RCC 7860 (cell line): ENCODE measurements at regions not wholly inside any gene's neighbourhood (a gene's known extent, or its start where the extent isn't known, plus 50 kb on each side); places are given as distances from the start of the nearest gene placed in this dataset.
A peak's percentile ranks its signal among the peaks of the same experiment; 100 is the strongest.

ENCODE experiments used
- DNase-seq: peaks from one replicate; pipeline ENCODE4 v3.0.0-alpha.2; 2015; ENCODE audit warnings: low spot score
- FAIRE-seq: peaks from 2 replicates; lab custom pipeline; 2012; peaks lifted over from hg19 to GRCh38; lab: Jason Lieb, UNC

GRCh38 chr9:16092142-16093091 lies 539.6 kb downstream of the CCDC171 start:
- no peak for DNase-seq
- FAIRE-seq = no peak

DNA sequence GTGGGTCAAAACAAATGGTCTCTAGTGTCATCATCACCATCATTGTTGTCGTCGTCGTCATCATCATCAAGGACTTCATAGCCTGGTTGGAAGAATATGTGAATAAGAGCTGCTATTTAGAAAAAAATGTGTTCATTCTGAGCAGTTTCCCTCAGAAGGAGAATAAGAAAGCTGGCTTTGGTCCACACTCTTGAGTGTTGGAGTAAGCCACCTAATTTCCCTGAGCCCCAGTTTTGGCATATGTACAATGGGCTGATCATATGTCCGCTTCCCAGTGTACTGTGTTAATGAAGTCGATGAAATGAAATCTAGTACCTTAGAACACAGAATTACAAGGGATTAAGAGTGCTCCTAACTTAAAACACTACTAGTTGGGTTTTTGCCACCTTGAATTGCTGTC lies 545.5 kb downstream of the CCDC171 start:
- no peak for DNase-seq

GRCh38 chr9:16099732-16100536 lies 547.1 kb downstream of the CCDC171 start:
- FAIRE-seq (no peak), DNase-seq (no peak)

More for the DNA sequence above, 545.5 kb downstream of the CCDC171 start:
- no peak for FAIRE-seq

DNA sequence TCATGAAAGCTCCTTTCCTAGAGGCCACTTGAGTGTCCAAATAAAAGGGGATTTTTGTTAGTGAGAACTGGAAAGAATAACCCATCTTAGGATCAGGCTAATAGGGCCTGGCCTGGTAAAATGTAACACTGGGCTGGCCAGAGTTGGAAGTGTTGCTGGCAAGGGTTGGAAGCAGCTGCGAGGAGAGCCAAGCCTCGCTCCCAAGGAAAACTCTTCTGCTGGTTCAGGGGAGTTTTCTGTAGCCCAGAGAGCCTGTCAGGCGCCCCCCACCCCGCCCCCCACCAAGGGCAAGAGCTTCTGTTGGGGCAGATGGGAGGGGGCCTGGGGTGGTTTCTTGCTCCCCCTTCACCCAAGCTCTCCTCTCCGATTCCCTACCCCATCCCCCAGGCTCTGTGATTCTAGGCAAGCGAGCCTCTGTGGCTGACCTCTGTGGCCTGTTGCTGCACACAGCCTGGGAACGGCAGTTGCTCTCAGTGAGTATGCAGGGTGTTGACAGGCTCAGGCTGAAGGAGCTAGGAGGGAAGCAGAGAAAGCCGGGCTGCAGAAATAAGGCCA lies 547.8 kb downstream of the CCDC171 start:
- no peak for DNase-seq
- no peak for FAIRE-seq

DNA sequence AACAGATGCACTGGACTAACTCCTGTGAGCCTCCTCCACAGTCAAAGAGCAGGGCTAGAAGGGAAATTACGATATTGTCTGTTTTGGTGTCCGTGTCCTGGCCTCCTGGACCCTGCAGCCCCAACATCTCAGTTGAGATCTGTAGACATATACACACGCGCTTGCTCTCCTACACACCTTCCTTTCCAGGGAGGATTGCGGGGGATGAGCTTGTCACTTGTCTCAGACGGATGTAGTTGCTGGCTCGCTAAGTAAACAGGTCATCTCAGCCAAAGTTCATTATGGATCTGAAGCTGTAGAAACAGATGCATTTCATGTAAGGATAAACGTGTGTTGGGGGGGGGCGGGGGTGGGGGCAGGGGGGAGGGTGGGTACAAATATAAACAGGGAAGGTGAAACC lies 549.3 kb downstream of the CCDC171 start:
- no peak for DNase-seq
- FAIRE-seq = no peak

DNA sequence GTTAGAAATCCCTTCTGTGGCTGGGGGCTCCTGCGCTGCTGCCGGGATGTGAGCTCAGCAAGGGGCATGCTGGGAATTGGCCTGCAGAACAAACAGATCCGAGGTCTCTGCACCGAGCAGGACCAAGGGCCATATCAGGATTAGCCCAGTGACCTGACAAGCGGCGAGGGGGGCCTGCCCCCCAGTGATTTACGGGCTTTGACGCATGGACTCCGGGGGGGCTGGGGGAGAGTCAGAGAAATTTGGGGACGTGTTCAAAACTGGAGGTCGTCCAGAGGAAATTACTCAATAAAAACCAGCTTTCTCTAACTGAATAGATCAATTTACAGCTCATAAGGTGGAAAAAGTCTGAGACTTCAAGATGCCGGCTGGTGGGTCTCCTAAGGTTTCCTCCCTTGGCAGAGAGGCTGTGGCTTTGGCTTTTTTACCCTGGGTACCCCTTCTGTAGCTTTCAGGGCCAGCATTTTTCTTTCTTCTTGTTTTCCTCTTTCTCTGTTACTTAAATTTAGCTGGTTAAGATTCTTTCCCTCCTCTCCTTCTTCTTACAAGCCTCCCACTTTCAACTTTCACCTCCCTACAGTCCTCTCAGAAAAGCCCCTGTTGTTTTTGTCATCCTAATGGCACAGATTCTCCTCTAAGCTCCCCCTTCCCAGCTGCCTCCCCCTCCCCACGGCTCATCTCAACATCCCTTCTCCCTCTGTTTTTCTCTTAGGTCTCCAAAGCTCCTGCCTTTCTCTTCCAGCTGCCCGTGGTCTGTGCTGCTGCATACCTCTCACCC lies 551.0 kb downstream of the CCDC171 start:
- FAIRE-seq = no peak
- DNase-seq = no peak

DNA sequence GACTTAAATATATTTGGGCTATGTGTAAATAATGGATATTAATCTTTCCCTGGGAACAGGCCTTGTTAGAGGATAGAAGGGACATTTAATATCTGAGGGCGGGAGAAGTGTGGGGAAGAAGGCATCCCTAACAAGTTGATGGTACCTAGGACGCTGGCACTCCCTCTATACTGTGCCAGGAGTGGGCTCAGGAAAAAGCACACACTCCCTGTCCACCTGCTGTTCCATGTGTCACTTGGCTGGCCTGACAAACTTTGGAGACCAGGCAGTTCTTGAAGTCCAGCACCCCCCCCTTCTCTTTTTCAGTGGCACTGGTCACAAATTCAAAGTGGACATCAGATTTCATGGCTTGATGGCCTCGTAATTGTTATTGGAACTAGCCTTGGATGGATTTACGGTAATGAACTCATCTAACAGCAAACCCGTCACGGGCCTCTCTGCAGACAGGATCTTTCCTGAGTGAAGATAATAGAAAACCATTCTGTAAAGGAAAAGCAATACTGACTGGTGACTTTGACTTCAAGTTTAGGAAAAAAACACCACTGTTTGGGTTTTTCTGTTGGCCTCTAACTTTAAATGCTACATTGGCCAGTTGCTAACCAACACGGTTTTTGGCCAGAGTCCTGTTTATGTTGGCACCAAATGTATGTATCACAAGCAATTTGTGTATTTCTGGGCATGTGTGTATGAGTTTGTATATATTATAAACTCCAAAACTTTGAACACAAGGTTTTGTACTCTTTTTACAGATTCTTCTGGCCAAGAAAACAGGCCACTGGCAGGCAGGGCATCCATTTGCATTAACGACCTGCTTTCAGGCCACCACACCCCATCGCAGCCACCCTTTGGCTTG lies 552.6 kb downstream of the CCDC171 start:
- DNase-seq = no peak
- FAIRE-seq = no peak

GRCh38 chr9:16106021-16106571 lies 553.3 kb downstream of the CCDC171 start:
- DNase-seq = no peak
- FAIRE-seq = no peak

DNA sequence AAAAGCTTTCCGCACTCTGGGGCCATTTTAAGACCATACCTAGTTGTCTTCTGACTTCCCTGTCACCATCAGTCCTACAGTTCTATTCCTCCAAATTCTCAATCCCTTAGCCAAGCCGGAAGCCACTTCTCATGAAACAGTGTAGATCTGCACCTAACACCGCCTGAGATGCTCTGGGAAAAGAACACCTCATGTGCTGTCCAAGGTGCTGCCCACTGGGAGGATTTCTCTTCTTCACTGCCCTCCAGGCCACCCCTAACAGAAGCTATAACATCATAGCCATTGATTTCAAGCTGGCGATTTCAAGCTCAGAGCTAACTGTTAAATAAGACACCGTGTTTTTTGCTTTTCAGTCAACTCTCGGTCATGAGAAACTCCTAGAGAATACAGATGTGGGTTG lies 559.3 kb downstream of the CCDC171 start:
- FAIRE-seq = no peak

DNA sequence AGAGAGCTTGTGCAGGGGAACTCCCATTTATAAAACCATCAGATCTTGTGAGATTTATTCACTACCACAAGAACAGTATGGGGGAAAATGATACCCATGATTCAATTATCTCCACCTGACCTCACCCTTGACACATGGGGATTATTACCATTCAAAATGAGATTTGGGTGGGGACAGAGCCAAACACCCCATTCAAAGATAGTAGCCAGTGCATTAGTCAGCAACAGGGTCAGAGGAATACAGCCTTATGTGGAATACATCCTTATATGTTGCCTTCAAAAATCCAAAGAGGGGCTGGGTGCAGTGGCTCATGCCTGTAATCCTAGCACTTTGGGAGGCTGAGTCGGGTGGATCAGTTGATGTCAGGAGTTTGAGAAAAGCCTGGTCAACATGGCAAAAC lies 563.2 kb downstream of the CCDC171 start:
- DNase-seq (no peak), FAIRE-seq (no peak)

More for the DNA sequence above, 559.3 kb downstream of the CCDC171 start:
- no peak for DNase-seq

- DNase-seq = no peak
- FAIRE-seq = no peak
Observed at GRCh38 chr9:16118043-16118442, 565.2 kb downstream of the CCDC171 start.

DNA sequence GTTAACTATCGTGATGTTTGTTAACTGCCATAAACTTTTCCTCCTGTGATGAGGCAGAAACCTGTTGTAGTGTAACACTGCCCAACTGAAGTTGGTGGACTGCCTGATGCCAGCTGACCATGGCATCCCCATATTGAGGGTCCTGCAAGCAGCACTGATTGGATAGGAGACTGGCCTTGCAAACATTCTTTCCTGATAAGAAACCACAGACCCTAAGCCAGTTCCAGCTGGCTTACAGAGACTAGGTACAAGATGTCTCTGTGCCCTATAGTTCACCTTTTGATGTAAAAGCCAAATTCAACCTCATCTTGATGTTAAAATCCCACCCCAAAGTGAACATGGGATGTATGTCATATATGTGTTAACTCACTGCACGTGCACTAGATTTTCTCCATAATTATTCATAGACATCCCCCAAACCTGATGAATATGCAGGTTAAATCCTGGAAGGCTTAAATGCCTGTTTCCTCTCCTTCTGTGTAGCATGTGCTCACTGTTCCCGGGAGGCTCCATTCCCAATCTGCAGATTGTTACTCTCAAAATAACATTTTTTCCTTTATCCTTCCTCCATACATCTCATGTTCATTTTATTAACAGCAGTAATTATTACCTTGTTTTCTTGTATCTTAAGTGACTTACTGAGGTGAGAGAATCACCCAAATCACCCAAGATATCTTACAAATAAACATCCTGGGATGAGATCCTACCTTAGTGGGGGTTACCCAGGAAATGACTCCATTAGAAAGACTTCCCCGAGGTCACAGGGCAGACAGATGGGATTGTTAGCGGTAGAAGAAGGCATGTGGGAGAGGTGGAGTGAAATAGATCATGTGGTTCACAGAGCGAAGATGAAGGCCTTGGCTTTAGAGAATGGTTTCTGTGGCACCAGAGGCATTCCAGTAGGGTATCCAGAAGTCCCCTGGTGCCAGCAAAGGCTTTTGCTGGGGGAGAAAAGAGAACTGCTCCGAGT lies 566.7 kb downstream of the CCDC171 start:
- FAIRE-seq (peak; percentile 58), DNase-seq (peak; percentile 74)

DNA sequence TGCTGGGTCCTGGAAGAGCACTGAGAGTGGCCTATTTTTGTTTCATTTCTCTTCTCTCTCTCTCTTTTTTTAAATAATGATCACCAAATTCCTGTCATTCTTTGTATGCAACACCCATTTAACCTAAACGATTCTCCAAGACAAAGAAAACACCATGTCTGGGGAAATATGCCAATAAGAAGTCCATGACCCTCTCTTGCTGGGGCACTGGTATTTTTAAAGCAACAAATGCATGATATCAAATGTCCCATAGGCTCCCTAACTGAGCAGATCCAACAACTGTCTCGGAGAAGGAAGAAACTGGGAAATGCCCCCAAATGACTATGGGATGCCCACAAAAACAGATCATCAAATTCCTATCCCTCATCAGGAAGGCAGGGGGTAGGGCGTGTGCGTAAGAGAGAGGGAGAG lies 567.4 kb downstream of the CCDC171 start:
- no peak for FAIRE-seq
- peak; percentile 44 for DNase-seq

DNA sequence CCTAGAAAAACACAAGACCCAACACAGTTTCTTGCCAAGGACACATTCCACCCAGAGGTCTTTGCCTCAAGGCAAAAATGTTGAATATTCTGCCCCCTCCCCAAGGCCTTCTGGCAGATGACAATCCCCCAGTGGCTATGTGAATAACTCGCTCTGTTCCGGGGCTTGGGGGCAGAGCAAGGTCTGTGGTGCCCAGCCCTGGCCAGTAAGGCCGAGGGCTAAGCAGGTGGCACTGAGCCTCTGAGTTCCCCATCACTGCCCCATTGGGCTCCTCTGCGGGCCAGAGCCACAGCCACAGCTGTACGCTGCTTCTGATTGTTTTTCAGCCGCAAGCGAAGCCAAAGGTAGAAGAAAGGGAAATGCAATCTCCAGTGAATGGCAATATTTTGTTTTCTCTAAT lies 567.9 kb downstream of the CCDC171 start:
- no peak for FAIRE-seq
- DNase-seq = no peak

DNA sequence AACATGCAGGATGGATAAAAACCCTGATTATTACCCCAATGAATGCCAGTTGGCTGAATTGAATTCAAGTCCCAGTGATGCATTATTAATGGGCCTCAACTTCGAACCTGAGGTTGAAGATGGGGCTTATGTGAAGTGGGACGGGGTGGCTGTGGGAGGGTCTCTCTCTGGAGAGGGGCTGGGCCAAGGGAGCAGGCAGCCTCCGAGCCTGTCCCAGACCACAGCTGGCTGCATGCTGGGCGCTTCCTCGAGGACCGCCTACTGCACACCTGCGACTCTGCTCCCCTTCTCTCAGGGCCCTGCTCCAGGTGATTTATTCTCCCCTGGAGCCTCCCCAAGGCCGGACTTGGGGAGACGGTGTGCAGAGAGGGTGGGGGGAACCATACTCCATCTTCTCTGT lies 568.3 kb downstream of the CCDC171 start:
- no peak for DNase-seq
- no peak for FAIRE-seq

DNA sequence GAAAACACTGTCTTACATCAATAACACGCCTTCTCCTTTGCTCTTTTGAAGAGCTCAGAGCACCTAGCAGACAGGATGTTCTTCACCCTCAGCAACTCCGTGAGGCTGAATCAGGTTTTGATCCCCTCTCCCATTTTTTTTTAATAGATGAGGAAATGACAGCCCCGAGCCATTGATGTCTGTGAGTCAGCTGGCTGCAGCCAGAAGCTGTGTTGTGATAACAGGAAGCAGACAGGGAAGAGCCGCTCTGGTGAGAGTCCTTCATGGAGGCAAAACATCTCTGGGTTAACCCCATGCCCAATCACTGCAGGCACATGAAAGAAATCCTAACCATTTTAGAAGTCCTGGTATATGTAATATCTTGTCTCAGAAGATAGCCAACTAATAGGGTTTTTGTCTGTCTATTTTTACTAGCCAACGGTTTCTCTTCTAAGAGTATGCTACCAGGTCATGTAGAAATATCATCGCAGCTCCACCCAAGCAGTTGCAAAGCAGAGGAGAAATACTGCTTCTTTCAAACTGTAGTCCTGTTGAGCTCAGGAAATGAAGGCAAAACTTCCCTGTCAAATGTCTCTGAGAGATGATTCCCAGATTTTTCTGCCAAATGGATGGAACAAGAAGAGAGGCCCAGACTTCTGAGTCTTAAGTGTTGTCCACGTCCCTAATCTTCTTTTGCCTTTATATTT lies 568.9 kb downstream of the CCDC171 start:
- FAIRE-seq = no peak
- DNase-seq = peak; percentile 7

- FAIRE-seq (no peak), DNase-seq (no peak)
Observed at GRCh38 chr9:16125629-16126028, 572.8 kb downstream of the CCDC171 start.

GRCh38 chr9:16126042-16126441 lies 573.2 kb downstream of the CCDC171 start:
- no peak for FAIRE-seq
- DNase-seq = no peak
